Activated CD4-positive, alpha-beta T cell treated with anti-CD3 and anti-CD28 coated beads, Interleukin-2, amount 50 U/mL, for 16 hours (primary cell): ENCODE measurements at regions not wholly inside any gene's neighbourhood (a gene's known extent, or its start where the extent isn't known, plus 50 kb on each side); places are given as distances from the start of the nearest gene placed in this dataset.

Experiments
- DNase-seq: peaks from one replicate; pipeline ENCODE4 v3.0.0-alpha.2; 2020

- no peak for DNase-seq
These were observed 223.8 kb downstream of the IRF8 start for GRCh38 chr16:86122681-86123342.

GRCh38 chr16:86124321-86124720, 225.4 kb downstream of the IRF8 start:
- no peak for DNase-seq

GRCh38 chr16:86126891-86127290, 227.9 kb downstream of the IRF8 start:
- DNase-seq = no peak

- DNase-seq = no peak
These were observed 228.4 kb downstream of the IRF8 start for GRCh38 chr16:86127366-86127765.

GRCh38 chr16:86128246-86128645, 229.3 kb downstream of the IRF8 start:
- DNase-seq = no peak

- no peak for DNase-seq
These were observed 230.6 kb downstream of the IRF8 start for GRCh38 chr16:86129541-86129940.

- DNase-seq = no peak
These were observed 234.4 kb downstream of the IRF8 start for GRCh38 chr16:86133377-86133776.

GRCh38 chr16:86133847-86134375, 234.9 kb downstream of the IRF8 start:
- DNase-seq = no peak

GRCh38 chr16:86134802-86135461, 236.0 kb downstream of the IRF8 start:
- DNase-seq = no peak

- no peak for DNase-seq
These were observed 238.4 kb downstream of the IRF8 start for GRCh38 chr16:86137359-86137758.

- DNase-seq = no peak
These were observed 239.4 kb downstream of the IRF8 start for GRCh38 chr16:86138121-86139085.

- DNase-seq = no peak
These were observed 243.9 kb downstream of the IRF8 start for GRCh38 chr16:86142801-86143236.

- DNase-seq = no peak
These were observed 244.7 kb downstream of the IRF8 start for GRCh38 chr16:86143666-86144065.

- no peak for DNase-seq
These were observed 246.7 kb downstream of the IRF8 start for GRCh38 chr16:86145669-86146068.

GRCh38 chr16:86150641-86151238, 251.8 kb downstream of the IRF8 start:
- no peak for DNase-seq

- no peak for DNase-seq
These were observed 252.4 kb downstream of the IRF8 start for GRCh38 chr16:86151239-86151851.

- DNase-seq = no peak
These were observed 257.2 kb downstream of the IRF8 start for GRCh38 chr16:86156155-86156554.

- DNase-seq = no peak
These were observed 258.8 kb downstream of the IRF8 start for GRCh38 chr16:86157616-86158247.

- no peak for DNase-seq
These were observed 259.9 kb downstream of the IRF8 start for GRCh38 chr16:86158688-86159360.

GRCh38 chr16:86165479-86165878, 266.5 kb downstream of the IRF8 start:
- no peak for DNase-seq

- DNase-seq = no peak
These were observed 267.5 kb downstream of the IRF8 start for GRCh38 chr16:86166414-86166813.
